Kidney (tissue), 13 donors: ENCODE measurements at regions not wholly inside any gene's neighbourhood (a gene's known extent, or its start where the extent isn't known, plus 50 kb on each side); places are given as distances from the start of the nearest gene placed in this dataset.
"Not testable (repeated sequence)": the region's sequence is repeated elsewhere in the genome, so short reads cannot be mapped to it uniquely, and the experiment has no call there.

Source experiments
- DNase-seq, 5 donors: peaks; one replicate each; pipeline ENCODE4 v3.0.0-alpha.2; 2013 to 2020
- FAIRE-seq: peaks from 2 replicates; lab custom pipeline; 2012; peaks lifted over from hg19 to GRCh38; lab: Jason Lieb, UNC
- H3K27ac ChIP-seq, 2 donors: one replicate each; pipeline ENCODE4 v1.7.0; 2013; ENCODE audit warnings: low read depth in 2 of 2, low read length in 2 of 2, inconsistent platforms in 1 of 2
- H3K27me3 ChIP-seq: one replicate; pipeline ENCODE4 v1.7.1; 2013; ENCODE audit warnings: low read length, inconsistent platforms; ENCODE audit not compliant: control insufficient read depth, insufficient read depth
- H3K36me3 ChIP-seq, 3 donors: one replicate each; pipeline versions ENCODE4 v1.7.0 to v1.7.1; 2013; ENCODE audit warnings: low read length in 3 of 3, control low read depth in 1 of 3, inconsistent platforms in 1 of 3; ENCODE audit not compliant: insufficient read depth in 3 of 3, control insufficient read depth in 2 of 3
- H3K4me1 ChIP-seq, 3 donors: one replicate each; pipeline versions ENCODE4 v1.7.0 to v1.7.1; 2013; ENCODE audit warnings: low read length in 3 of 3, inconsistent platforms in 1 of 3, low read depth in 1 of 3; ENCODE audit not compliant: control insufficient read depth in 2 of 3, insufficient read depth in 2 of 3
- H3K4me3 ChIP-seq, 3 donors: one replicate each; pipeline versions ENCODE4 v1.7.0 to v1.8.1; 2013; ENCODE audit warnings: low read length in 3 of 3, control low read depth in 1 of 3, inconsistent platforms in 1 of 3
- H3K9ac ChIP-seq, 3 donors: one replicate each; pipeline versions ENCODE4 v1.7.0 to v1.7.1; 2013; ENCODE audit warnings: low read length in 3 of 3, control low read depth in 1 of 3, inconsistent platforms in 1 of 3
- H3K9me3 ChIP-seq, 3 donors: one replicate each; pipeline versions ENCODE4 v1.7.0 to v1.7.1; 2013; ENCODE audit warnings: low read length in 3 of 3, control low read depth in 1 of 3, inconsistent platforms in 1 of 3; ENCODE audit not compliant: control insufficient read depth in 2 of 3, insufficient read depth in 1 of 3
- CTCF ChIP-seq: IDR thresholded peaks from 3 replicates; pipeline ENCODE4 v1.5.1; 2012; ENCODE audit warnings: mild to moderate bottlenecking, moderate library complexity, borderline replicate concordance; ENCODE audit not compliant: insufficient read depth; ENCODE audit errors: extremely low read depth
- intact Hi-C: fragments of 100-400 bp; cut with DNase I; formaldehyde crosslinking; loops from one replicate; pipeline ENCODE4 v1.11.1; 2022
- donor health status: control.
- donor health status: control.
- donor health status: control.
- donor health status: control.
- donor health status: control.
- donor health status: DM: yes; HTN: yes; CAD: no.
- donor health status: Normal renal cell carcinoma (clear cell type).

- FAIRE-seq (no peak), DNase-seq (no peak)
- Histone ChIP-seq H3K9ac (no peak overlapping the region), H3K9me3 (no peaks in the 10 kb centered on the region), H3K36me3 (no peaks in the 10 kb centered on the region), H3K27me3 (no peaks in the 10 kb centered on the region), H3K27ac (no peak overlapping the region), H3K4me3 (no peak overlapping the region), H3K4me1 (no peaks in the 10 kb centered on the region)
- no peak for TF ChIP-seq CTCF
- intact Hi-C loops, result no loop called here
Observed at GRCh38 chrY:12423416-12424252, 277.4 kb upstream of the USP9Y start.

- no peaks in the 10 kb centered on the region for H3K27me3 ChIP-seq
- H3K36me3 ChIP-seq, result no peaks in the 10 kb centered on the region
- no peaks in the 10 kb centered on the region for H3K9me3 ChIP-seq
- TF ChIP-seq CTCF, result no peak
- H3K4me1 ChIP-seq, result no peaks in the 10 kb centered on the region
- FAIRE-seq, result no peak
- no peak overlapping the region for H3K9ac ChIP-seq
- DNase-seq, result no peak
- no peak overlapping the region for H3K4me3 ChIP-seq
- intact Hi-C loops, result no loop called here
- no peak overlapping the region for H3K27ac ChIP-seq
Observed at GRCh38 chrY:12425506-12425905, 275.5 kb upstream of the USP9Y start.

DNA sequence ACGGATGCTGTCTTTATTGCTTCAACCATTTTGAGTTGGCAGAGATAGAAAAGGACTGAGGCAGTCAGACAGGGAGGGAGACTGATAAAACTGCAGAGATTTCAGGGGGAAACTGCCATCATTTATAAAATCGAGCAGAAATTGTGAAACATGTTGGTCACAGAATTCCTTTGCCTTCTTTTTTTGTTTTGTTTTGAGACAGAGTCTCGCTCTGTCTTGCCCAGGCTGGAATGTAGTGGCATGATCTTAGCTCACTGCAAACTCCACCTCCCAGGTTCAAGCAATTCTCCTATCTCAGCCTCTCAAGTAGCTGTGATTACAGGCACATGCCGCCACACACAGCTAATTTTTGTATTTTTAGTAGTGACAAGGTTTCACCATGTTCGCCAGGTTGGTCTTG lies 273.7 kb upstream of the USP9Y start:
- H3K9me3 ChIP-seq, result no peaks in the 10 kb centered on the region
- no peak overlapping the region for H3K9ac ChIP-seq
- intact Hi-C loops, result no loop called here
- H3K4me3 ChIP-seq, result no peak overlapping the region
- no peaks in the 10 kb centered on the region for H3K36me3 ChIP-seq
- H3K4me1 ChIP-seq, result no peaks in the 10 kb centered on the region
- DNase-seq (no peak), FAIRE-seq (no peak)
- TF ChIP-seq CTCF, result no peak
- H3K27ac ChIP-seq, result no peak overlapping the region
- H3K27me3 ChIP-seq, result no peaks in the 10 kb centered on the region

- Histone ChIP-seq H3K9me3 (no peaks in the 10 kb centered on the region), H3K27ac (no peak overlapping the region), H3K4me3 (no peak overlapping the region), H3K27me3 (no peaks in the 10 kb centered on the region), H3K4me1 (no peaks in the 10 kb centered on the region), H3K9ac (no peak overlapping the region), H3K36me3 (no peaks in the 10 kb centered on the region)
- FAIRE-seq (no peak), DNase-seq (no peak)
- intact Hi-C loops, result no loop called here
- TF ChIP-seq CTCF, result no peak
Observed at GRCh38 chrY:12431546-12431945, 269.5 kb upstream of the USP9Y start.

- not testable (repeated sequence) for FAIRE-seq
Observed at GRCh38 chrY:12438823-12439222, 262.2 kb upstream of the USP9Y start.

More at GRCh38 chrY:12438823-12439222, 262.2 kb upstream of the USP9Y start:
- H3K27ac ChIP-seq, intact Hi-C loops, H3K36me3 ChIP-seq, H3K4me3 ChIP-seq, H3K27me3 ChIP-seq, H3K9ac ChIP-seq, DNase-seq, H3K9me3 ChIP-seq, H3K4me1 ChIP-seq: not testable (repeated sequence)
